ENCODE measurements at regions not wholly inside any gene's neighbourhood (a gene's known extent, or its start where the extent isn't known, plus 50 kb on each side); places are given as distances from the start of the nearest gene placed in this dataset.

DNA sequence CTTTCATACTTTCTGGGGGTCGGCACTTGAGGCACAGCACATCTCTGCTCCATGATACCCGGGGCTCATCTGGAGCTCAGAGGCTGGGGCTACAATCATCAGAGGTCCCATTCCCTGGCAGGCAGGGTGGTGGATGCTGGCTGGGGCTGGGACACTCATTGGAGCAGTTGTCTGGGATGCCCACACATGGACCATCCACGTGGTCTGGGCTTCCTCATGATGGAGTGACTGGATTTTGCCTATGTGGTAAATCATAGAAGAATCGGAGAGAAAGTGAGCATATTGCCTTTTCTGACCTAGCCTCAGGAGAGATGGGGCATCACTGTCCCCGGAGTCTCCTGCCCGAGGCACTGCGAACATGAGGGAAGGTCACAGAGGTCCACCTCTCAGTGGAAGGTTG is 91.4 kb upstream of the IRS2 start:
- H3K4me3 ChIP-seq, result no peak overlapping the region
- DNase-seq (ENCODE audit: low read depth in 1 of 2, low spot score in 1 of 2) (no peak), FAIRE-seq (no peak), ATAC-seq (no peak)
- no peak overlapping the region for H3K27ac ChIP-seq
- ChIA-PET CTCF (no interaction called here), POLR2A (no interaction called here)
- H3K9me3 ChIP-seq, result no peaks in the 10 kb centered on the region
- peaks cover 22% of the 10 kb centered on the region; the same call in 2 of the 3 replicates for H3K4me1 ChIP-seq
- TF ChIP-seq, protein P1, sequence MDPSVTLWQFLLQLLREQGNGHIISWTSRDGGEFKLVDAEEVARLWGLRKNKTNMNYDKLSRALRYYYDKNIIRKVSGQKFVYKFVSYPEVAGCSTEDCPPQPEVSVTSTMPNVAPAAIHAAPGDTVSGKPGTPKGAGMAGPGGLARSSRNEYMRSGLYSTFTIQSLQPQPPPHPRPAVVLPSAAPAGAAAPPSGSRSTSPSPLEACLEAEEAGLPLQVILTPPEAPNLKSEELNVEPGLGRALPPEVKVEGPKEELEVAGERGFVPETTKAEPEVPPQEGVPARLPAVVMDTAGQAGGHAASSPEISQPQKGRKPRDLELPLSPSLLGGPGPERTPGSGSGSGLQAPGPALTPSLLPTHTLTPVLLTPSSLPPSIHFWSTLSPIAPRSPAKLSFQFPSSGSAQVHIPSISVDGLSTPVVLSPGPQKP (IDR thresholded peaks at IDR 0.05; ENCODE audit: low read depth, low read length), result no peak
- TF ChIP-seq ESRRA (IDR thresholded peaks at IDR 0.05; ENCODE audit: borderline replicate concordance, low read length) (no peak), POLR2AphosphoS2 (conservative IDR thresholded peaks at IDR 0.05; ENCODE audit: low read length) (no peak), MAFK (IDR thresholded peaks at IDR 0.05; ENCODE audit: partially characterized antibody) (no peak), NR3C1 (IDR thresholded peaks at IDR 0.05) (no peak), CEBPB (IDR thresholded peaks at IDR 0.05) (no peak), MYC (IDR thresholded peaks at IDR 0.05; ENCODE audit: borderline replicate concordance, low read length) (no peak), MAZ (IDR thresholded peaks at IDR 0.05; ENCODE audit: borderline replicate concordance, low read depth, low read length) (no peak), HOXA7 (CRISPR knock-in tag; IDR thresholded peaks at IDR 0.05) (no peak), BHLHE40 (IDR thresholded peaks at IDR 0.05; ENCODE audit: low read depth, low read length) (no peak), RFX5 (IDR thresholded peaks at IDR 0.05) (no peak), FOSL2 (IDR thresholded peaks at IDR 0.05) (no peak), FOSL2 (CRISPR knock-in tag; IDR thresholded peaks at IDR 0.05) (no peak), HEYL (CRISPR knock-in tag; IDR thresholded peaks at IDR 0.05) (no peak), HDAC2 (IDR thresholded peaks at IDR 0.05) (no peak), HOXB13 (CRISPR knock-in tag; IDR thresholded peaks at IDR 0.05; ENCODE audit: low read depth) (no peak)
- TF ChIP-seq, protein P2, sequence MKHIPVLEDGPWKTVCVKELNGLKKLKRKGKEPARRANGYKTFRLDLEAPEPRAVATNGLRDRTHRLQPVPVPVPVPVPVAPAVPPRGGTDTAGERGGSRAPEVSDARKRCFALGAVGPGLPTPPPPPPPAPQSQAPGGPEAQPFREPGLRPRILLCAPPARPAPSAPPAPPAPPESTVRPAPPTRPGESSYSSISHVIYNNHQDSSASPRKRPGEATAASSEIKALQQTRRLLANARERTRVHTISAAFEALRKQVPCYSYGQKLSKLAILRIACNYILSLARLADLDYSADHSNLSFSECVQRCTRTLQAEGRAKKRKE (CRISPR knock-in tag; IDR thresholded peaks at IDR 0.05; ENCODE audit: low read depth), result no peak
- no peak overlapping the region for H3K4me2 ChIP-seq
- WGBS (ENCODE audit: missing lambda C conversion rate), result 83% methylated on average over 7 of the region's 7 CpGs

- 91% methylated on average over 4 of the region's 4 CpGs for whole genome bisulfite sequencing (ENCODE audit: missing lambda C conversion rate)
- POLR2A ChIA-PET, result no interaction called here
- no peak for TF ChIP-seq ZSCAN20 (CRISPR knock-in tag; IDR thresholded peaks at IDR 0.05)
- TF ChIP-seq MAZ (IDR thresholded peaks at IDR 0.05; ENCODE audit: borderline replicate concordance, low read depth, low read length), result no peak
- no peak for TF ChIP-seq CHD4 (IDR thresholded peaks at IDR 0.05; ENCODE audit: borderline replicate concordance)
- no peak for TF ChIP-seq MAFK (IDR thresholded peaks at IDR 0.05; ENCODE audit: partially characterized antibody)
Measured at GRCh38 chr13:109875746-109876145, 89.4 kb upstream of the IRS2 start.

GRCh38 chr13:109874484-109875454 is 88.4 kb upstream of the IRS2 start:
- DNase-seq (ENCODE audit: low read depth in 1 of 2, low spot score in 1 of 2), result no peak
- ChIA-PET POLR2A (no interaction called here), CTCF (no interaction called here)
- Histone ChIP-seq H3K4me1 (peaks cover 29% of the 10 kb centered on the region), H3K4me3 (no peak overlapping the region), H3K27ac (peak overlapping the region; percentile 30 to 73), H3K9me3 (no peaks in the 10 kb centered on the region), H3K4me2 (peak overlapping the region; percentile 65)
- TF ChIP-seq TFCP2L1 (CRISPR knock-in tag; IDR thresholded peaks at IDR 0.05) (no peak), NFE2L2 (conservative IDR thresholded peaks at IDR 0.05; ENCODE audit: low read length) (peak; percentile 22; the same call in 1 of the 2 replicates)
- 27% methylated on average over 6 of the region's 6 CpGs for WGBS (ENCODE audit: missing lambda C conversion rate)
- FAIRE-seq, result no peak
- peak in 1 of 2 experiments; percentile 49; a peak in 3 of 6 replicates for ATAC-seq

More at GRCh38 chr13:109875746-109876145, 89.4 kb upstream of the IRS2 start:
- Histone ChIP-seq H3K4me3 (no peak overlapping the region), H3K4me1 (peaks cover 22% of the 10 kb centered on the region; the same call in 2 of the 3 replicates), H3K27ac (peak overlapping the region; percentile 30 to 73), H3K9me3 (no peaks in the 10 kb centered on the region), H3K4me2 (peak overlapping the region; percentile 65; the same call in 2 of the 3 replicates)
- ATAC-seq (no peak), FAIRE-seq (no peak), DNase-seq (ENCODE audit: low read depth in 1 of 2, low spot score in 1 of 2) (no peak)
- CTCF ChIA-PET, result no interaction called here

Measured in A549 (cell line).